Esophagus (tissue), 2 donors: ENCODE measurements at regions not wholly inside any gene's neighbourhood (a gene's known extent, or its start where the extent isn't known, plus 50 kb on each side); places are given as distances from the start of the nearest gene placed in this dataset.

ENCODE experiments used
- H3K27ac ChIP-seq, 2 donors: one replicate each; pipeline ENCODE4 v1.5.1; 2013; ENCODE audit warnings: low read depth in 2 of 2, mild to moderate bottlenecking in 2 of 2, inconsistent platforms in 1 of 2, low read length in 1 of 2, moderate library complexity in 1 of 2
- H3K27me3 ChIP-seq, 2 donors: one replicate each; pipeline ENCODE4 v1.6.1; 2013; ENCODE audit warnings: low read length in 2 of 2, control low read depth in 1 of 2, mild to moderate bottlenecking in 1 of 2; ENCODE audit not compliant: insufficient read depth in 2 of 2, control insufficient read depth in 1 of 2
- H3K36me3 ChIP-seq, 2 donors: one replicate each; pipeline ENCODE4 v1.6.1; 2013; ENCODE audit warnings: low read length in 1 of 2; ENCODE audit not compliant: control insufficient read depth in 2 of 2, insufficient read depth in 2 of 2
- H3K4me1 ChIP-seq, 2 donors: one replicate each; pipeline ENCODE4 v1.6.1; 2013; ENCODE audit warnings: low read length in 1 of 2; ENCODE audit not compliant: control insufficient read depth in 2 of 2, insufficient read depth in 2 of 2
- H3K4me3 ChIP-seq, 2 donors: one replicate each; pipeline ENCODE4 v1.5.1; 2013; ENCODE audit warnings: low read length in 2 of 2, mild to moderate bottlenecking in 2 of 2, low read depth in 1 of 2, moderate library complexity in 1 of 2
- H3K9me3 ChIP-seq, 2 donors: one replicate each; pipeline ENCODE4 v1.6.1; 2013; ENCODE audit warnings: mild to moderate bottlenecking in 2 of 2, low read depth in 1 of 2, low read length in 1 of 2, moderate library complexity in 1 of 2; ENCODE audit not compliant: control insufficient read depth in 2 of 2, insufficient read depth in 1 of 2
- WGBS, 2 donors: extraction: QIAGEN DNeasy Blood & Tissue Kit; methylation state at CpG; one replicate each; pipeline ENCODE4 v1.1.7; 2013; 5-methylcytosine and 5-hydroxymethylcytosine counted together
- donor health status: healthy with polysubstance abuse.
- donor health status: Bipolar disorder and iron deficiency.

- Histone ChIP-seq H3K36me3 (no peaks in the 10 kb centered on the region), H3K4me3 (no peak overlapping the region), H3K9me3 (no peaks in the 10 kb centered on the region), H3K27me3 (no peaks in the 10 kb centered on the region), H3K4me1 (no peaks in the 10 kb centered on the region), H3K27ac (no peak overlapping the region)
- 54 to 70% methylated on average over 7 of the region's 7 CpGs for WGBS, 2 donors
Observed at GRCh38 chr19:31100981-31101380, 248.3 kb downstream of the TSHZ3 start.

- 80% methylated on average over 3 of the region's 3 CpGs for WGBS, 2 donors
- H3K4me3 ChIP-seq: no peak overlapping the region
- H3K4me1 ChIP-seq: no peaks in the 10 kb centered on the region
- no peaks in the 10 kb centered on the region for H3K9me3 ChIP-seq
- no peaks in the 10 kb centered on the region for H3K27me3 ChIP-seq
- H3K36me3 ChIP-seq: no peaks in the 10 kb centered on the region
- H3K27ac ChIP-seq: no peak overlapping the region
Observed at GRCh38 chr19:31100206-31100590, 249.0 kb downstream of the TSHZ3 start.

DNA sequence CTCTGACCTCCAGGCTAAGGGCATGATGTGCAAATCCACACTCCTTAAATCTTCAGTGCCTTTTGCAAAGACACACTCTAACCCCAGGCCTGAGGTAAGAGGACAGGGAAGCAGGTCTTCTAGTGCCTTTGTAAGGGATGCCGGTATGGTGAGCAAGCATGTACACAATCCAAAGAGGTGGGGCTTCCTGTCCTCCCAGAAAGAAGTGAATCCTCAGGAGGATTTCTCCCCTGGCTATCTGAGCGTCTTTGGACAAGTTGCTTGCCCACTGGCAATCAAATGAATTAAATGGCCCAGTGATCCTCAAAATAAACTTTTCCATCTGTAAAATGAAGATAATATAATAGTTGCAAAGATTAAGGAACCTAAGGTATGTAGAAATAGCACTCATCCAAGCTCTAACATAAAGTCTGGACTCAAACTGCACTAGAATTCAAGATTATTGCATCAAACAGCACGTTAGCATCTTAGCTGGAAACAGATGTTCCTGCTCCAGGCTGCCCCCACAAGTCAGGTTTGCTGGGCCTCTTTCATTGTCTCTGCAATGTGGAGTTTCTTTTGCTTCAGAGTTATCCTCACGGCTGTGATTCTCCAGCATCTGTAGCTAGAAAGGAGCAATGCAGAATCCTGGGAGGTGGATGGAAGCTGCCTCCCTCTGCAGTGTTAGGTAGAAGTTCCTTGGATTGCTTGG lies 249.6 kb downstream of the TSHZ3 start:
- Histone ChIP-seq H3K4me3 (no peak overlapping the region), H3K27ac (no peak overlapping the region), H3K36me3 (no peaks in the 10 kb centered on the region), H3K9me3 (no peaks in the 10 kb centered on the region), H3K4me1 (no peaks in the 10 kb centered on the region), H3K27me3 (no peaks in the 10 kb centered on the region)
- WGBS, 2 donors: 58 to 59% methylated on average over 4 of the region's 4 CpGs

GRCh38 chr19:31098836-31099235 lies 250.4 kb downstream of the TSHZ3 start:
- H3K4me3 ChIP-seq: no peak overlapping the region
- WGBS, 2 donors: 11 to 21% methylated on average over 2 of the region's 2 CpGs
- H3K36me3 ChIP-seq: no peaks in the 10 kb centered on the region

GRCh38 chr19:31096935-31097545 lies 252.2 kb downstream of the TSHZ3 start:
- Histone ChIP-seq H3K27me3 (no peaks in the 10 kb centered on the region), H3K4me3 (no peak overlapping the region)
- 76 to 77% methylated on average over 11 of the region's 11 CpGs for WGBS, 2 donors

More at GRCh38 chr19:31098836-31099235, 250.4 kb downstream of the TSHZ3 start:
- no peaks in the 10 kb centered on the region for H3K4me1 ChIP-seq
- H3K9me3 ChIP-seq: no peaks in the 10 kb centered on the region
- H3K27ac ChIP-seq: no peak overlapping the region
- no peaks in the 10 kb centered on the region for H3K27me3 ChIP-seq

DNA sequence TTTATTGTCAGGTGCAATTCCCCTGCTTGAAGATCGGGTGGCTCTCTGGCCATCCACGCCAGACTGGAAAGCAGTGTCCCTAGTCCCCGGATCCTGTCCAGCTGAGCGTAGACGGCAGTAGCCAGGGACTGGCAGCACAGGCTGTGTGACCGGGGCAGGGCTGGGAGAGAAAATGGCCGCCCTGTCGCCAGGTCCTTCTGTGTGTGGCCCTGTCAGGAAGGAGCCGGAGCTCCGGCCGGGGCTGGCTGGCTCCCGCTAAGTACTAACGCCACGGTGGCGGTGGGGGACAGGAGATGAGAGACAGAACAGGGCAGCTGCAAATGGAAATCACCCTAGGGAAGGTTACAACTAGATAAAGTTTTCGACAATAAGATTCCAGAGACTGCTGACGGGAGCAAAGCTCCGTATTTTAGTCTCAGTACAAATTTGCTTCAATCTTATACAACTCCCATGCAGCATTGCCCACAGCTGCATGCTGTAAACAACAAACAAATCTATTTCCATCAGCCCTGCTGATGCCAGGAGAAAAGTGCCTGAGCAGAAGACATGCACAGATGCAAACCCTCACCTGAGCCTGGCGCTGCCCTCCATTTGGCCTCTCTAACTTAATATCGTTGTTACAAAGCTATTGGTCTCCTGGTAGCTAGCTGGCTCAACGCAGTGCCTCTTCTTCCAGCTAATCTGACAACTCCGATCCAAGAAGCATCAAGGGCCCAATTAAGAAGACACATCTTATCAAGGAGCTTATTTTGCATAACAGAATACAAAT lies 253.0 kb downstream of the TSHZ3 start:
- 83 to 90% methylated on average over 22 of the region's 22 CpGs for WGBS, 2 donors
- H3K27ac ChIP-seq: no peak overlapping the region
- H3K4me1 ChIP-seq: no peaks in the 10 kb centered on the region
- no peaks in the 10 kb centered on the region for H3K27me3 ChIP-seq
- H3K36me3 ChIP-seq: no peaks in the 10 kb centered on the region
- no peaks in the 10 kb centered on the region for H3K9me3 ChIP-seq
- H3K4me3 ChIP-seq: no peak overlapping the region

More at GRCh38 chr19:31096935-31097545, 252.2 kb downstream of the TSHZ3 start:
- Histone ChIP-seq H3K9me3 (no peaks in the 10 kb centered on the region), H3K4me1 (no peaks in the 10 kb centered on the region), H3K36me3 (no peaks in the 10 kb centered on the region), H3K27ac (no peak overlapping the region)

DNA sequence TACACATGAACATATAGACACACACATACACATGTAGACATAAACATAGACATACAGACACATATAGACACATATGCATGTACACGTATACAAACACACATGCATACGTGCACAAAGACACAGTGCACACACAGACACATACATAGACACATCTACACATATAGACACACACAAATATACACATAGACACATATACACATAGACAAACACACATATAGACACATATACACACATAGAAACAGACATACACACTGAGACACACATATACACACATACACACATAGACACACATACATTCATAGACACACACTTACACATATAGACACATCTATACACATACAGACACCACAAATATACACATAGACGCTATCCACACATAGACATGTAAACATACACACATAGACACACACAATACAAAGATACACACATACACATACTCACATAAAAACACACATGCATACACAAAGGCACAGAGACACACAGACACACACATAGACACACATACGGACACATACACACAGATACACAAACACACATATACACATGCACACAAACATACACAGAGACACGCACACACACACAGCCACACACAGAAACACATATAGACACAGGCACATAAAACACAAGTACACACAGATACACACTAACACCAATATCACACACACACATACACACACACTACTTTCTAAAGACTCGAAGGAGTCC lies 254.0 kb downstream of the TSHZ3 start:
- H3K27ac ChIP-seq: no peak overlapping the region
- no peaks in the 10 kb centered on the region for H3K9me3 ChIP-seq
- no peaks in the 10 kb centered on the region for H3K27me3 ChIP-seq
- no peak overlapping the region for H3K4me3 ChIP-seq
- no peaks in the 10 kb centered on the region for H3K4me1 ChIP-seq
- H3K36me3 ChIP-seq: no peaks in the 10 kb centered on the region
- WGBS, 2 donors: 92 to 95% methylated on average over 6 of the region's 6 CpGs

GRCh38 chr19:31092274-31092673 lies 257.0 kb downstream of the TSHZ3 start:
- H3K27me3 ChIP-seq: no peaks in the 10 kb centered on the region
- WGBS, 2 donors: 59 to 67% methylated on average over 11 of the region's 11 CpGs

DNA sequence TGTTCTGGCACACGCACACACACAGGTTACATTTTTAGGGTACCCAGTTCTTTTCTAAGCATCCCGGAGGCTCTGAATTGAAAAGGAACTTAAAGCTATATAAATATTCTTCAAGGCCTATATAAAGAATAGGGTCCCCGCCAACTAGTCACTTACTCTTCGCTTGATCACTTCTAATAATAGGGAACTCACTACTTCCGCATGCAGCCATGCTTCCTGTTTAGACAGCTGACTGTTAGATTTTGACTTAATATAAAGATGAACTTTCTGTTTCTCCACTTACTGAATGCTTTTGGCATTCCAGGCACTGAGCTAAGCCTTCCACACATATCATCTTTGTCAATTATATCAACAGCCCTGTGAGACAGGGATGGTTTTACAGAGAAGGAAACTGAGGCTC lies 259.6 kb downstream of the TSHZ3 start:
- no peaks in the 10 kb centered on the region for H3K4me1 ChIP-seq
- H3K36me3 ChIP-seq: no peaks in the 10 kb centered on the region
- no peak overlapping the region for H3K27ac ChIP-seq
- H3K9me3 ChIP-seq: no peaks in the 10 kb centered on the region
- 82 to 84% methylated on average over 5 of the region's 5 CpGs for WGBS, 2 donors
- H3K27me3 ChIP-seq: no peaks in the 10 kb centered on the region
- H3K4me3 ChIP-seq: no peak overlapping the region

More at GRCh38 chr19:31092274-31092673, 257.0 kb downstream of the TSHZ3 start:
- Histone ChIP-seq H3K4me3 (no peak overlapping the region), H3K27ac (no peak overlapping the region), H3K4me1 (no peaks in the 10 kb centered on the region), H3K9me3 (no peaks in the 10 kb centered on the region), H3K36me3 (no peaks in the 10 kb centered on the region)
